COLO829 (cell line): ENCODE measurements at regions not wholly inside any gene's neighbourhood (a gene's known extent, or its start where the extent isn't known, plus 50 kb on each side); places are given as distances from the start of the nearest gene placed in this dataset.

Experiments
- DNase-seq: peaks from one replicate; pipeline ENCODE4 v3.0.0; 2012; ENCODE audit warnings: low spot score

DNA sequence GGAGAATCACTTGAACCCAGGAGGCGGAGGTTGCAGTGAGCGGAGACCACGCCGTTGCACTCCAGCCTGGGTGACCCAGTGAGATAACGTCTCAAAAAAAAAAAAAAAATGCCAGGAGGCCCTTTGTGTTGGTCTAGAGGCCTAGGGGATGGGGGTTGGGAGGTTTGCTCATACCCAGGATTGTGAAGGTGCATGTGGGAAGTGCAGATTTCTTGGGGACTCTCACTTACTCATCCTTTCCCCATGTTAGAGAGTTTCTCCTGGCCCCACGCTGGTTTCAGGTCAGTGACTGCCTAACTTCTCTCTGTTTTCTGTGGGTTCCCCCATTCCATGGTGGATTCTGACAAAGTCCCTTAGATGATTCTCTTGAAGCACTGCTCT is 471.5 kb upstream of the CNTNAP2 start:
- no peak for DNase-seq

DNA sequence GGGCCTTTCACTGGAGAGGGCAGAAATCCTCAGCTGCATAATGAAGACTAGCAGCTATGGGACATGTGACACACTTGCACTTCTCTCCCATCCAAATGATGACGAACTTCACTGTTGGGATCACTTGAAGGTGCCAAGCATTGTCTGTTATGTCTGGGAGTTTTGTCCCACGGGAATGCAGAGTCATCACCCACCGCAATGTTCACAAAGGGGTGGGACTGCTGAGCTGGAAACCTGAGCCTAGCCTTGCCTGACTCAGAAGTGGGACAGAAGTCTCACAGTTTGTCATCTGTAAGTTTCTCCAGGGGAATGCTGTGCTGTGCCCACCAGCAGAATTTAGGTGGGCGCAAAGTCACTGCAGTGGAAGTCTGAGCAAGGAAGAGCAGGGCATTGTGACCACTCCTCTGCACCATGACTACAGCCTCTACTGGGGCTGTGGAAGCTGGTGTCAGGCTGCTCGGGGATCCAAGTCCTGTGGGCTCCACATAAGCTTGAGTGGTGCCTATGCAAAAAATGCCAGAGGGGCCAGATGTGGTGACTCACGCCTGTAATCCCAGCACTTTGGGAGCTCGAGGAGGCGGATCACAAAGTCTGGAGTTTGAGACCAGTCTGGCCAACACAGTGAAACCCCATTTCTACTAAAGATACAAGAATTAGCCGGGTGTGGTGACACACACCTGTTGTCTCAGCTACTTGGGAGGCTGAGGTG is 472.0 kb upstream of the CNTNAP2 start:
- peak; percentile 12 for DNase-seq

DNA sequence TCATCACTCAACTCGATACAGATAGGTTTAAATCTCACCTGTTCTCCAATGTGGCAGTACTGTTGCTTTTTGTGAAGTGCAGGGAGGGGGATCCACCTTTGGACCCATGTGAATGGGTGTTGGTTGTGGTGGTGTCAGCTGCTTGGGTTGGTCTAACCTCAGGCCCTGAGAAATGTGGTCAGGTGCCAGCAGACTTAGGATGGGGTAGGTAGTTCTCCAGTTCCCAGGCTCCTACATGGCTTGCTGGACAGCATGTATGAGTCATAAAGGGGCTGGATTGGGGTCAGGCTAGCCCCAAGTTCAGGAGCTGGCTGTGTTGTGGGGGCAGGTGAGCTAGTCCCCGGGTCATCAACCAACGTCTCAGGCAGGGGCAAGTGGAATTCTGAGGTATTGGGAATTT is 472.6 kb upstream of the CNTNAP2 start:
- DNase-seq: no peak

DNA sequence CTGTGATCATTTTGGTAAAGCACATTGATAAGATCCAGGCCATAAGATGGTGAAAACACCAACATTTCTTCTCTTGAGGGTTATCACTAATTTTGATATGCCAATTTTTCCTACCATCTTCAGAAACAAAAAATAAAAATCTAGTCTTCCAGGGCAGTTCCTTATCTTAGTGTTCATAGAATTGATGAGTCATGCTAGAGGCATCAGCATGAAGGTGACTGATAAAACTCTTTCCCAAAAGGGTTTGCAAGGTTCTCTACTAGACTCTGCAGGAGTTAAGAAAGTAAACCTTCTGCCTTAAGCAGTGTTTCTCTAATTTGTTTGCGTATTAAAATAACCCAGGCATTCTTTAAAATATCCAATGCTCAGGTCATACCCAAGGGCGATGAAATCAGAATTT is 483.1 kb upstream of the CNTNAP2 start:
- no peak for DNase-seq

DNA sequence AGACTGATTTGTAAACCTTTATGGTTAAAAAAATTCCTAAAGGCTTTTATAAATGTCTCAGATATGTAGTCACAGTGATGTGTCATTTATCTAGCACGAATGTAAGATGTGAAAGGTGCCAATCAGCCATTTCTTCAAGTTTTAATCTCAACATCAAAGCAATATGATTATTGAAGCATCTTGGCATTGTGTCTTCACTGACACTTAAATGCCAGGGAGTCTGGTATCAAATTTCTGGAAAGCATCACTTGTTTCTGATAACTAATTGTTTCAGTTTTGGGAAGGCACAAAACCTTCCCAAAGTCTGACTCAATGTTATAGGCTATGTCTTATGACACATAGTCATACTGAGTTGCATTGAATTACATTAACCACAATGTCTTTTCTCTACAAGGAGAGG is 492.0 kb upstream of the CNTNAP2 start:
- DNase-seq: no peak

DNA sequence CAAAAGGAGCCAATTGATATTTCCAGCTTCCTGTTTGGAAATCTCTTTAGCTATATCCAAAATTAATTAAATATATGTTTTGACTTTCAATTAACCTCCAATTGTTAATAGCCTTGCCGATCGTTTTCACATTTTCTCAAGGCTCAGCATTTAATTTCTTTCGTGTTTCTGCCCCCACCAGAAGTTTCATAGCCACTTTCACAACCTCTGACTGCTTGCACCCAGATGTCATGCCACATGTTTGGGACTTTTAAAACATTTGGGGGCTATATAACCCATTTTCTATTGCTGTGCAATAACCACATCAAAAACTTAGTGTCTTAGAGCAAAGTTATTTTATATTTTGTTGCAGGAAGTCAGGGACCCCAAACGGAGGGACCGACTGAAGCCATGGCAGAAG is 510.6 kb upstream of the CNTNAP2 start:
- DNase-seq: no peak

DNA sequence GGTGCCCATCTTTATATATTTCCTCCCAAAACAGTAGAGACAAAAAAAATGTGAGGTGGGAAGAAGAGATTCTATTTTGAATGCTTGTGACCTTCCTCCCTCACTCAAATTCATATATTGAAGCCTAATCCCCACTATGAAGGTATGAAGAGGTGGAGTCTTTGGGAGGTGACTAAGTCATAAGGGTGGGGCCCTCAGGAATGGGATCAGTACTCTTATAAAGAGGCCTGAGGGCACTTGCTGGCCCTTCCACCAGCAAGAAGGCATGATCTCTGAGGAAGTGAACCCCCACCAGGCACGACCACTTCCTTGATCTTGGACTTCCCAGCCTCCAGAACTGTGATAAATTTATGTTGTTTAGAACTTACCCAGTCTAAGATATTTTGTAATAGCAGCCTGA is 517.2 kb upstream of the CNTNAP2 start:
- no peak for DNase-seq

DNA sequence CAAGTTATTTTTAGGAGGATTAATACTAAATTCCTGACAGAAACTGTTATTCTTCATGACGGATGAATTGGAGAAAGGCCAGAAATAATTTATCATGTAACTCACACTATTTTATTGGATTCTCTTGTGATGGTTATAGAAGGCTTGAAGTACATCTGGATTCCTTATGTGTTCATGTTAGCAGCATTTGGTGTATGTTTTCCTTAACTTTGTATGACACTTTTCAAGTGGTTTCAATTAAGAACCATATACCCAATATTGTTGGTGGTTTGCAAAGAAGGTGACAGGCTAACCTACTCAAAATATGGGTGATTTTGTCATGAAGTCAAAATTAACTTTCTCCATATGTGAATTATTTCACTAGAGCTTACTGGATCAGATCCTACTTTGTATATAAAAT is 532.2 kb upstream of the CNTNAP2 start:
- no peak for DNase-seq

DNA sequence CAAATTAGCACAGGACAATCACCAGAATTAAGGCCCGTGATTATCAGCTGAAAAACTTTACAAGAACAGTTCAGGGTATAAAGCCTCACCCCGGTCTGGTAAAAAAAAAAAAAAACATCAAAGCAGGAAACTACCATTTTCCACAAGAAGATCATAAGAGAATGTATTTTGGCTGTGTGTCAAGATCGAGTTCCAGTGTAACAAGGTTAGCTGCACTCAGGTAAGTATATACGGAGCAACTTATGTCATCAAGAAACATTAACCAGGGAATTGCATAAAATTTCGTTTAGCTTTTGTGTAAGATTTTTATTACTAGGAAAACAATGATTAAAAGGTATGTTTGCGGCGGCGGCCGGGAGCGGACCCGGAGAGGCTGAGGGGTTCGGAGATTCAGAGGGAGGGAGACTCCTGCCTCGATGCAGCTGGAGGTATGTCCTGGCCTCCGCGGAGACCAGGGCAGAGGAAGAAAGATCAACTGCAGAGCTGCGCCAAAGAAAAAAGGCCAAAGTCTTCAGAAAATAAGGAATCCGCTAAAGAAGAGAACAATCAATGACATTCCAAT is 533.8 kb upstream of the CNTNAP2 start:
- no peak for DNase-seq

DNA sequence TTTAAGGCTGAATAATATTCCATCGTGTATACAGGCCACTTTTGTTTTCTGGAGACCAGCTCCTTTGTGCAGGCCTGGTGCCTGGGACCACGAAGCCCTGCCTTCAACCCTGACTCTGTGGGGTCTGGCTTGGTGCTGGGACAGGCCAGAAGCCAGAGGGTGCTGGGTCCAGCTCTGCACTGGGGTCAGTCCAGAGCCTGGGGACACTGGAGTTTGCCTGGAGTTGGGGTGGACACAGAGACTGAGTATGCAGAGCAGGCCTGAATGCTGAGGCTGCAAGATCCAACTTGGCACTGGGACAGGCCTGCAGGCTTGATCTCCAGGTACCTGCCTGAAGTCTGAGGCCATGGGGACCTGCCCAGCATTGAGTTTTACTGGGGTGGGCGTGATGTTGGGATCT is 558.8 kb upstream of the CNTNAP2 start:
- no peak for DNase-seq

DNA sequence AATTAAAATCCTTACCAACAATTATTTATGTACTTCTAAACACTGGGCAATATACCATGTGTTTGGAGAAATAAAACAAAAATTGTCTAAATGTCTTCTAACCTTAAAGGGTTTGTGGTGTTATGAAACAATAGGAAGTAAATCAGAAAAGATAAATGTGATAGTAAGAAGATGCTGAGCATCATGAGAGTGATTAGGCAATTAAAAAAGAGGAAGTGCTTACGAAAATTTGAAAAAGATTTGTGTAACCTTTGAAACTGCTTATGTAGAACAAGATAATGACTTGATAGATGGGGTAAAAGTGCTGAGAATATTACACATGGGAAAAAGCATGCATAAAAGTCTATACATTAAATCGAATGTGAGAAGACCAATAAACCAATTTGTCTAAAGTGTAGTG is 573.4 kb upstream of the CNTNAP2 start:
- DNase-seq: no peak

DNA sequence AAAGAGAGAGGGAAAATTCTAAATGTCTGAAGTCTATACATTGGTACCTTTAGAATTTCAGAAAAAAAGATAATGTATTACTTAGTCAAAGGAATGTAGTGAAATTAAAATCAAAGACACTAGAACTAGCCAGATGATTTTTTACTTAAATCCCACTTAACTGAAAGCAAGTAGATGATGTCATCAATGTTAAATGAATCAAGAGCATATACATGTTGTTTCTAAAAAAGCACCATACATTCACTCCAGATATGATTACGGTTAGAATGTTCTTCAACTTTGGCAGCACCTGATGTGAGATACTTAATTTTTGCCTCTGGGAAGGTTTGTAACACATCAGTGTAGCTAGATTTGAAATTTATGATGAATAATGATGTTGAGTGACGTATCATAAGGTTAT is 576.7 kb upstream of the CNTNAP2 start:
- DNase-seq: no peak

DNA sequence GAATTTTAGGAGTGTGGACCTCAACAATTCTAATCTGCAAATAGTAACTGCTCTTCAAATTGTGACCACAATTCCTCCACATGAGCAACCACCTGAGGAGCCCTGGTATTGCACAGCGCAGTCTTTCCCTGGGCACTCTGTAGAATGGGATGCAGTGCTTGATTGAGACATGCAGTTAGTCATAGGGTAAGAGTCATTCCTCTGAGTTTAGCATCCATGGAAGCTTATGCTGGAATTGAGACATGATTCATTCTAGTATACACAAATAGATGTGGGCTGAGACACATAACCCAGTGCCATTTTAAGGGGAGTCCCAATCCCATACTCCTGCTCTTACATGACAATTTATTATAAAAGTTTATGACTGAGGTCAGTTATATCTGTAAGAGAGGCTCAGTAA is 582.3 kb upstream of the CNTNAP2 start:
- DNase-seq: no peak

DNA sequence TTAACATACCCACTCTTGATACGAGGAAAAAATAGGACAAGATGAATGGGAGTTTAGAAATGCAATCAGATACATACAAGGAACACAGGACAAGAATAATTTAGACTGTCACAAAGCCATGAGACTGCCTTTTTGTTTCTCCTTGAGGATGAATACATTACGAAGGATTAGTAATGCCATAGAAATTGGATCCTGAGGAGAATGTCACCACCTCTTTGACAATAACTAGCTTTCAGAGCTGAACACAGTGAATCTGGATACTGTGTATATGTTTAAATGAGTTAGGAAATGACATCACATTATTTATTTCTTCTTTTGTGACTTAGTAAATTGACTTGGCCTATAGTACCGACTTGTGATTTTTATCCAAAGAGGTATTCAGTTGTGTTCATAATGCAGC is 596.3 kb upstream of the CNTNAP2 start:
- DNase-seq: no peak

DNA sequence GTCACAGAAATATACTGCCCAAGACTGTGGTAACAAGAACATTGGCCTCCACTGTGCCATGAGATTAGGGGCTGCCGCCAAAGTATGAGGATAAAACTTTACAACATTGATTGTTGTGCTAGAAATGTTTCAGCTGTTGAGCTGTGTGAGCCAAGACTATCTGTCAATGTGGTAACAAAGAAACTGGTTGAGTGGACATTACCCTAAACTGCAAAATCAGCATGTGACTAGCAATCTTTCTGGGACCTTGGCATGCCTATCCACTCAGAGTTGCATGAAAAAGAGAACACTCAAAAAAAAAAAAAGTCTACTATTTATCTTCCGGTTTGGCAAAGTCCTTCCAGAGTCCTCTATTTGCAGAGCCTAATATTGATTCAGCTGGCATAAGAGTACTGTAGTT is 605.6 kb upstream of the CNTNAP2 start:
- no peak for DNase-seq

DNA sequence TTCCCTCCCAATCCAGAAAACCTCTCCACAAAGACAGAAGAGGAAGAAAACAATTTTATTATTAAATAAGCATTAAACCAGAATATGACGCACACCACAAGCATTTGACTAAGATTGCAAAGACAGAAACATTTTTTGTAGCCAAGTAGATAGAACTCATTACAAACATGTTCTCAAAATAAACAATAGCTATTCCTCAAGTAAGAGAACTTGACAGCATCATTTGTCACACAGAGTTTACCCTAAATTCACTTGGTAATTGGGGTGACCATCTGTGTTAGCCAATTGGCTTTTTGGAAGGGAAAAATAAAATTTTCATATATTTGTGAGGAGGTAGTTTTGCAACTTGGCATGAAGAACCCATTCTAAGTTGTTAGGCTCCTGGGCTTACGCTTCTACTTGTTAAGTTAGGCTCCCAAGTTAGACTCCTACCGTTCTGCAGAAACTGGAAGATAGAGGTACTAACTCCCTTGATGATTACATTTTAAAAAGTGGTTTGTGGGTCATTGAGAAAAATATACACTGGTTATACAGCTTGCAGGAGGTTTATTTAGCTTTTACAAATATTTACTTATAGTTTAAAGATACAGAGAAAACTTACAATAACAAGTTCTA is 618.6 kb upstream of the CNTNAP2 start:
- no peak for DNase-seq

DNA sequence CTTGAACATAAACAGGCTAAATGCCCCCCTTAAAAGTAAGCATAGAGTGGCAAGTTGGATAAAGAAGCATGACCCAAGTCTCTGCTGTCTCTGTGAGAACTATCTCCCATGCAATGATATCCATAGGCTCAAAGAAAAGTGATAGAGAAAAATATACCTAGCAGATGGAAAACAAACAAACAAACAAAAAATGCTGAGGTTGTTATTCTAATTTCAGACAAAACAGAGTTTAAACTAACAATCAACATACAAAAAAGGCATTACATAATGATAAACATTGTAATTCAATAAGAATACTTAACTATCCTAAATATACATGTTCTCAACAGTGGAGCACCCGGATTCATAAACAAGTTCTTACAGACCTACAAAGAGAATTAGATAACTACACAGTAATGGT is 626.2 kb upstream of the CNTNAP2 start:
- no peak for DNase-seq

DNA sequence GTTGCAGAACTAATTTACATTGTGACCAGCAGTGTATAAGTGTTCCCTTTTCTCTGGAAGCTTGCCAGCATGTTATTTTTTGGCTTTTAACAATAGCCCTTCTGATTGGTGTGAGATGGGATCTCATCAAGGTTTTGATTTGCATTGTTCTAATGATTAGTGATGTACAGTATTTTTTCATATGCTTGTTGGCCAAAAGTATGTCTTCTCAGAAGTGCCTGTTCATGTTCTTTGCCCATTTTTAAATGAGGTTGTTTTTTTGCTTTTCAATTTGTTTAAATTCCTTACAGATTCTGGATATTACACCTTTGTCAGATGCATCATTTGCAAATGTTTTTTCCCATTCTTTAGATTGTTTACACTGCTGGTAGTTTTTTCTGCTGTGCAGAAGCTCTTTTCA is 627.0 kb upstream of the CNTNAP2 start:
- DNase-seq: no peak

DNA sequence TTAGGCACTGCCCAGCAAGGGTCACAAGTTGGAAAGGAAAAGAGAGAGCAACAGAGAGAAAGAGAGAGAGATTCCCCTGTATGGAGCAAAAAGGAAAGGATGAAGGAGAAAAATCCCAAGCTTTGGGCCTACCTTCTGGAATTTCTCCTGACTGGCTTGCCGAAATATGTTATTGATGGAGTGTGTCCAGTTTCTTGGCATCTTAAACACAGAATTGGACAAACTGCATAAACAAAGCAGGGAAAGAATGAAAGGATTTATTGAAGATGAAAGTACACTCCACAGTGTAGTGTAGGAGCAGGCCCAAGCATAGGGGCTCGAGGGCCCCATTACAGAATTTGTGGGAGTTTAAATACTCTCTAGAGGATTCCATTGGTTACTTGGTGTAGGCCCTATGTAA is 627.8 kb upstream of the CNTNAP2 start:
- DNase-seq: no peak

DNA sequence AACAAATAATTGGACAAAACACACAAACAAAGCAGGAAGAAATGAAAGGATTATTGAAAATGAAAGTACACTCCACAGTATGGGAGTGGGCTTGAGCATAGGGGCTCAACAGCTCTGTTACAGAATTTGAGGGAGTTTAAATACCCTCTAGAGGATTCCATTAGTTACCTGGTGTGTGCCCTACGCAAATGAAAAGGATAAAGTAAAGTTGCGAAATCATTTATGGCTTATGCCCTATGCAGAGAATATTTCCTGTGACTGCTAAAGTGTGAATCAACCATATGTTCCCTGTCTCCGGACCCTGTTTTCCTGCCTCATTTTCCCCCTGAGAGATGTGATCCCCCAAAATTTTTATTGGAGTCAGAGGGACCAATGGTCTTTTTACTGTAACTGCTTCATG is 634.6 kb upstream of the CNTNAP2 start:
- no peak for DNase-seq

DNA sequence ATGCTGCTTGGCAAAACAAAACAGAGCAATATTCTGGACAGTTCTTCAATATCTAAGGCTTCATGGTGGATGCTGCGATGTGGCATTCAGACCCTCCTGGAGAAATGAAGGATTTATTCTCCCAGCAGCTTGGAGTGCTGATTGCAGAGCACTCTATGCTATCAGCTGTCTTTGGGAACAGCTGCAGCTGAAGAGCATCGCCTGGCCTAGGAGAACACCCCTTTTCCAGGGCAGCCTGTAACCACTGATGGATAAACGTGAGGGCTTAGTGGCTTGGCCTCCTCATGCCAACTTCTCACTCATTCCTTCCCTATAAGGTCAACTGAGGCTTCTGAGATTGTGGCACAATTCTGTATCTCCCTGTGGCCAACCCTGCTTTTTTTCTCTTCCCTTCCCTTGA is 638.1 kb upstream of the CNTNAP2 start:
- no peak for DNase-seq

DNA sequence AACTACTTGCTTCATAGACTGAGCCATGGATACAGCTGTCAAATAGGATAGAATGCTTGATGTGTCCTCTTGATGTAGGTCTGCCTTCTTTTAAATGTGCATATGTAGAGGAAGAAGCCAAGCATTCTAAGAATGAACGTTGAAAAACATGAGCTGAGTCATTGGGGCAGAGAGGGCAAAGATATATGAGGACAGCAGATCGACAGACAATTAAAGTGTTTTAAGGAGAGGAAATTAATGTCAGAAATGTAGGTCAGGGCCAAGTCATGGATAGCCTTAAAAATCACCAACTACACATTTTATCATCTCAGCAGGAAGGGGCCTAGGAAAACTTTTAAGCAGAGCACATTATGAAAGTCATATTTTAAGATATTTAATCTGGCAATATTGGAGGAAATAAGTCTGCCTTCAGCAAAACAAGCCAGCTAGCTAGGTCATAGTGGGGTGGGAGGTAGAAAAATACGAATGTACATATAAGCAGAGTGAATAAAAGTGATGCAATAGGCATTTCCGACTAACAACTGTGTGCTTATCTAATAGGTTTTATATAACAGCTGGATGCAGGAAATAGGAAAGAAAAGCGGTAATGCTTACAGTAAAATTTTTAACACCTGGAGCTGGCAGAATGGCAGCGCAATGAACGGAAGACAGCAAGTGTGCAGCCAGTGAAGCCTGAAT is 638.3 kb upstream of the TPK1 start:
- DNase-seq: no peak

DNA sequence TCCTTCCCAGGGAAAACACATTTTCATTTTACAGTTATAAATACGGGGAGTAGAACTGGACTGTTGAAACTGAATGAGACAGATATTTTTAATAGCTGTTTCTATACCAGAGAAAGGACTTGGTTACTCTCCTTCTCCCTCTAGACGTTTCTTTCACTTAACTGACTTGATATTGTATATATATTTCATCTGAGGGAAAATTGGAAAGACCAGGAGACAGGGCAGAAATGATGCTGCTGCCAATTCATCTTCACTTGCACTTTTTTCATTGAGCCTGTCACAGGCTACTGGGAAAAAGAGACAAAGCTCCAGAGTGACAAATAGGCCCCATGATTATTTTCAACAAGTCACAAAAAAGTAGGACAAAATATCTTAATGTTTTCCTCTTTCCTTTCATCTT is 636.0 kb upstream of the TPK1 start:
- DNase-seq: no peak

DNA sequence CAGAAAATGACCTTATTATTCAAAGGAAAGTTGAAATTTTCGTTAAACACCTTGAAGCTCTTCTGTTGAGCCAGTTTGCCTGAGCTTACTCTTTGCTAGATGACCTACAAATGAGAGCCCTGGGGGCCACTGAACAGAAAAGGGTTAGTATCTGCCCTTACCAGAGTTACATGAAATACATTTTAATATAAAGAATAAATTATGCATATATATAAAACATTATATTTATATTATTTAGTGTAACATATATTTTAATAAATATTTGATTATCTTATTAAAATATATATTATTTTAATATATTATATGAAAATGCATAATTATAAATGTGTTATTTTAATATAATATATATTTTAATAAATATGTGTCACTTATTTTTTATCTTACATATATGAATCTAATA is 628.4 kb upstream of the TPK1 start:
- DNase-seq: no peak
